ENCODE measurements at regions not wholly inside any gene's neighbourhood (a gene's known extent, or its start where the extent isn't known, plus 50 kb on each side); places are given as distances from the start of the nearest gene placed in this dataset.

GRCh38 chr11:27777033-27777432, 76.8 kb upstream of the BDNF start:
- TF ChIP-seq CTCF (IDR thresholded peaks at IDR 0.05; ENCODE audit: low read length) (no peak), EZH2phosphoT487 (IDR thresholded peaks at IDR 0.05; ENCODE audit: low read length) (no peak), EZH2 (optimal IDR thresholded peaks at IDR 0.05; ENCODE audit: low read depth, low read length) (no peak)

Data from MM.1S (cell line).